ENCODE measurements at regions not wholly inside any gene's neighbourhood (a gene's known extent, or its start where the extent isn't known, plus 50 kb on each side); places are given as distances from the start of the nearest gene placed in this dataset.
"Not testable (repeated sequence)": the region's sequence is repeated elsewhere in the genome, so short reads cannot be mapped to it uniquely, and the experiment has no call there.

DNA sequence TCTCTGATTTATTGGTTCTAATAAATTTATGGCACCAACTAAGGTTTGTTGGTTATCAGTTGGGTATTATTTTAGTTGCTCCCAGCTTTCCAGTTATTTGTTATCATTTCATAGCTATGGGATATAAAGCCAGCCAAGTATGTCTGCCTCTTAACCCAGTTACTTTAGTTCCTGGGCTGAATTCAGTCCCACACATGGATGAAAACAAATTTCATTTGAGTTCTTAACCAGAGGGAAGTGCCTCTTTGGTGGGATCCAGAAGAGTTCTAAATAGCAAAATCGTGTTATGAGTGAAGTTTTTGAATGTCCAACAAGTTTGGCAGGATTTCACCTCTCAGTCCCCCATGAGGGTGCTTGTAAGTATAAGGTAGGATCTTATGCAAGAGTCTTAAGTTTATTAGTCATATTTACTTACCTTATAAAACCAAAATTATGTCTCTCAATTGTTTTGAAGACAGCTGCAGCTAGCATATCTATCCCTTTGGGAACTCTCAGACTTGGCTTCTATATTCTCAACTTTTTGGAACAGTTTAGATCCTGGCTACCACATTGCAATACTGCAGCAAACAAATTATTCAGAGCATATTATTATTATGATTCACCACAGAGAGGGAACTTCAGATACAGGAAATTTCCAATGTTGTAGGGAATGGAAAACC is 683.6 kb downstream of the BCKDHB start:
- no peak for ATAC-seq
- intact Hi-C loops (cut with micrococcal nuclease; ENCODE audit: unreplicated experiment) = no loop called here

DNA sequence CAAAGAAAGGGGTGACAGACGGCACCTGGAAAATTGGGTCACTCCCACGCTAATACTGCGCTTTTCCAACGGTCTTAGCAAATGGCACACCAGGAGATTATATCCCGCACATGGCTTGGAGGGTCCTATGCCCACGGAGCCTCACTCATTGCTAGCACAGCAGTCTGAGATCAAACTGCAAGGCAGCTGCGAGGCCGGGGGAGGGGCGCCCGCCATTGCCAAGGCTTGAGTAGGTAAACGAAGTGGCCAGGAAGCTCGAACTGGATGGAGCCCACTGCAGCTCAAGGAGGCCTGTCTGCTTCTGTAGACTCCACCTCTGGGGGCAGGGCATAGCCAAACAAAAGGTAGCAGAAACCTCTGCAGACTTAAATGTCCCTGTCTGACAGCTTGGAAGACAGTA is 676.8 kb downstream of the BCKDHB start:
- BruUV-seq (replicated peaks); CTCF ChIA-PET; H3K36me3 ChIP-seq (ENCODE audit: control insufficient read depth, insufficient read depth, low read length); ATAC-seq; H3K27me3 ChIP-seq (ENCODE audit: control insufficient read depth, insufficient read depth, low read length); H3K4me3 ChIP-seq (ENCODE audit: low read depth in 2 of 2, low read length in 2 of 2); DNase-seq (ENCODE audit: low read depth, low spot score); in situ Hi-C loops (cut with HindIII; ENCODE audit: low pct_unique_long_range_greater_than_20kb, low sequenced_read_pairs); H3K9me3 ChIP-seq (ENCODE audit: control insufficient read depth, insufficient read depth, low read depth, low read length); POLR2A ChIA-PET; H3K27ac ChIP-seq (ENCODE audit: low read length); H3K4me1 ChIP-seq (ENCODE audit: control insufficient read depth, insufficient read depth, low read length): not testable (repeated sequence)
- intact Hi-C loops (cut with micrococcal nuclease; ENCODE audit: unreplicated experiment) = loop anchor here (2.0 kb wide), 1 partner anchor 22 kb away; no protein-coding TSS in a partner anchor

More for the DNA sequence above, 683.6 kb downstream of the BCKDHB start:
- Histone ChIP-seq H3K27me3 (ENCODE audit: control insufficient read depth, insufficient read depth, low read length) (no peaks in the 10 kb centered on the region), H3K4me3 (ENCODE audit: low read depth in 2 of 2, low read length in 2 of 2) (no peak overlapping the region), H3K9me3 (ENCODE audit: control insufficient read depth, insufficient read depth, low read depth, low read length) (no peaks in the 10 kb centered on the region), H3K4me1 (ENCODE audit: control insufficient read depth, insufficient read depth, low read length) (no peaks in the 10 kb centered on the region), H3K27ac (ENCODE audit: low read length) (no peak overlapping the region), H3K36me3 (ENCODE audit: control insufficient read depth, insufficient read depth, low read length) (no peaks in the 10 kb centered on the region)
- DNase-seq (ENCODE audit: low read depth, low spot score) = no peak
- in situ Hi-C loops (cut with HindIII; ENCODE audit: low pct_unique_long_range_greater_than_20kb, low sequenced_read_pairs) = no loop called here
- CTCF ChIA-PET = no interaction called here
- BruUV-seq (replicated peaks) = no TSS peak
- TF ChIP-seq CTCF (IDR thresholded peaks at IDR 0.05) (no peak), SIN3A (IDR thresholded peaks at IDR 0.05; ENCODE audit: borderline replicate concordance, insufficient read depth, low read depth, low read length) (no peak), REST (IDR thresholded peaks at IDR 0.05; ENCODE audit: insufficient read depth in 1 of 2, low read depth in 2 of 2, low read length in 1 of 2) (no peak), POLR2AphosphoS5 (IDR thresholded peaks at IDR 0.05; ENCODE audit: low read depth, low read length) (no peak), TCF7L2 (IDR thresholded peaks at IDR 0.05; ENCODE audit: low read depth, low read length) (no peak)
- POLR2A ChIA-PET = no interaction called here

DNA sequence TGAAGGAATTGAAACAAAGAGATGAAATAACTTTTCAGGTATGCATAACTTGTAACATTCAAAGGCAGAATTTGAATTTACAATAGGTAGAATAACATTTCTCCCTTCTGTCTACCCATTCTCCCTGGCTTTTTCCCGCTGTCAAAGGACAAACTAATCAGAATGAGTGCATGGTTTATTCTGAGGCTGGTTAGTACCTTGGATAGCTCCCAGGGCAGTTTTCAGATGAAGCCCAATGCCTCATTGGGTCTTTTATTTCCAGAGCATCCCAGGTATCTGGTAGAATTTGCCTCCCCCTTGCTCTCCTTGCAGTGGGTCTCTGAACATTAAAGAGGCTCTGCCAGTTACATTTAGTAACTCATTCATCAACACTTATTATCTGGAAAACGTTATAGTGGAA is 665.5 kb downstream of the BCKDHB start:
- Histone ChIP-seq H3K4me3 (ENCODE audit: low read depth in 2 of 2, low read length in 2 of 2) (no peak overlapping the region), H3K4me1 (ENCODE audit: control insufficient read depth, insufficient read depth, low read length) (no peaks in the 10 kb centered on the region), H3K27ac (ENCODE audit: low read length) (no peak overlapping the region), H3K9me3 (ENCODE audit: control insufficient read depth, insufficient read depth, low read depth, low read length) (no peaks in the 10 kb centered on the region; the same call in 1 of the 2 replicates), H3K36me3 (ENCODE audit: control insufficient read depth, insufficient read depth, low read length) (no peaks in the 10 kb centered on the region), H3K27me3 (ENCODE audit: control insufficient read depth, insufficient read depth, low read length) (no peaks in the 10 kb centered on the region)
- ChIA-PET POLR2A (no interaction called here), CTCF (no interaction called here)
- DNase-seq (ENCODE audit: low read depth, low spot score) (no peak), ATAC-seq (no peak)
- BruUV-seq (replicated peaks) = no TSS peak
- in situ Hi-C loops (cut with HindIII; ENCODE audit: low pct_unique_long_range_greater_than_20kb, low sequenced_read_pairs) (no loop called here), intact Hi-C loops (cut with micrococcal nuclease; ENCODE audit: unreplicated experiment) (no loop called here)
- TF ChIP-seq POLR2AphosphoS5 (IDR thresholded peaks at IDR 0.05; ENCODE audit: low read depth, low read length) (no peak), REST (IDR thresholded peaks at IDR 0.05; ENCODE audit: insufficient read depth in 1 of 2, low read depth in 2 of 2, low read length in 1 of 2) (peak; percentile 43 to 70; a peak in 2 of 4 replicates), TCF7L2 (IDR thresholded peaks at IDR 0.05; ENCODE audit: low read depth, low read length) (no peak)
